Activated CD8-positive, alpha-beta T cell treated with anti-CD3 and anti-CD28 coated beads for 36 hours (primary cell): ENCODE measurements at regions not wholly inside any gene's neighbourhood (a gene's known extent, or its start where the extent isn't known, plus 50 kb on each side); places are given as distances from the start of the nearest gene placed in this dataset.
"Not testable (repeated sequence)": the region's sequence is repeated elsewhere in the genome, so short reads cannot be mapped to it uniquely, and the experiment has no call there.

Experiments
- ATAC-seq: fragments of 200-7000 bp; cut with Tn5 transposase; one replicate; pipeline ENCODE4 v1.10.0; 2021; ENCODE audit warnings: mild to moderate bottlenecking, moderate library complexity
- CTCF ChIA-PET: fragments of 350-600 bp; sonication (Branson Sonifier 250); formaldehyde crosslinking; loops from one replicate; lab custom pipeline; 2021; ENCODE audit warnings: antibody characterized with exemption; lab: Charles Lee
- POLR2A ChIA-PET: fragments of 350-600 bp; sonication (Branson Sonifier 250); formaldehyde crosslinking; loops from one replicate; lab custom pipeline; 2021; ENCODE audit warnings: antibody characterized with exemption; lab: Charles Lee
- DNase-seq: peaks from one replicate; pipeline ENCODE4 v3.0.0-alpha.2; 2020
- H3K27ac Mint-ChIP-seq: one replicate; pipeline ENCODE4 v1.8.0; 2021; ENCODE audit warnings: mild to moderate bottlenecking, mixed read lengths
- H3K27me3 Mint-ChIP-seq: one replicate; pipeline ENCODE4 v1.8.0; 2021; ENCODE audit warnings: mixed read lengths
- H3K36me3 Mint-ChIP-seq: one replicate; pipeline ENCODE4 v1.8.0; 2021; ENCODE audit warnings: low read depth, mixed read lengths
- H3K4me1 Mint-ChIP-seq: one replicate; pipeline ENCODE4 v1.8.0; 2021; ENCODE audit warnings: low read depth, mixed read lengths
- H3K4me3 Mint-ChIP-seq: one replicate; pipeline ENCODE4 v1.8.0; 2021; ENCODE audit warnings: mild to moderate bottlenecking, moderate library complexity, mixed read lengths
- H3K9me3 Mint-ChIP-seq: one replicate; pipeline ENCODE4 v1.8.0; 2021; ENCODE audit warnings: mixed read lengths
- CTCF ChIP-seq: fragments of 200-600 bp; IDR thresholded peaks from one replicate; pipeline ENCODE4 v1.8.0; 2022; ENCODE audit warnings: antibody characterized with exemption, mild to moderate bottlenecking
- intact Hi-C: fragments of 100-400 bp; cut with micrococcal nuclease; formaldehyde crosslinking; loops from one replicate; pipeline ENCODE4 v1.10.0; 2022

- no peaks in the 10 kb centered on the region for H3K4me1 Mint-ChIP-seq
- no peak overlapping the region for H3K27ac Mint-ChIP-seq
- intact Hi-C loops = no loop called here
- H3K36me3 Mint-ChIP-seq = no peaks in the 10 kb centered on the region
- ATAC-seq (no peak), DNase-seq (no peak)
- H3K27me3 Mint-ChIP-seq = no peaks in the 10 kb centered on the region
- ChIA-PET POLR2A (no interaction called here), CTCF (no interaction called here)
- TF ChIP-seq CTCF = no peak
- peaks cover 15% of the 10 kb centered on the region for H3K9me3 Mint-ChIP-seq
- no peak overlapping the region for H3K4me3 Mint-ChIP-seq
These were observed 171.4 kb upstream of the NR4A3 start for GRCh38 chr9:99650187-99650874.

- Mint-ChIP-seq H3K4me3 (no peak overlapping the region), H3K9me3 (no peaks in the 10 kb centered on the region), H3K27ac (no peak overlapping the region), H3K27me3 (peaks cover 7% of the 10 kb centered on the region), H3K36me3 (no peaks in the 10 kb centered on the region), H3K4me1 (peaks cover 5% of the 10 kb centered on the region)
- ATAC-seq (peak; percentile 75), DNase-seq (peak; percentile 17)
- TF ChIP-seq CTCF = no peak
- intact Hi-C loops = no loop called here
- CTCF ChIA-PET = no interaction called here
- POLR2A ChIA-PET = interaction anchor here (0.8 kb wide), 1 partner anchor 227 kb away, joined by 3 read pairs; no protein-coding TSS in a partner anchor
These were observed 161.5 kb upstream of the NR4A3 start for GRCh38 chr9:99660191-99660636.

- POLR2A ChIA-PET = no interaction called here
- intact Hi-C loops = no loop called here
- H3K27ac Mint-ChIP-seq = no peak overlapping the region
- H3K9me3 Mint-ChIP-seq = no peaks in the 10 kb centered on the region
- DNase-seq (no peak), ATAC-seq (no peak)
- no peaks in the 10 kb centered on the region for H3K36me3 Mint-ChIP-seq
- no peak overlapping the region for H3K4me3 Mint-ChIP-seq
- no peak for TF ChIP-seq CTCF
- CTCF ChIA-PET = no interaction called here
- peaks cover 6% of the 10 kb centered on the region for H3K27me3 Mint-ChIP-seq
- H3K4me1 Mint-ChIP-seq = peaks cover 10% of the 10 kb centered on the region
These were observed 158.4 kb upstream of the NR4A3 start for GRCh38 chr9:99663297-99663696.

GRCh38 chr9:99663856-99664255 lies 157.8 kb upstream of the NR4A3 start:
- Mint-ChIP-seq H3K9me3 (no peaks in the 10 kb centered on the region), H3K36me3 (no peaks in the 10 kb centered on the region), H3K4me3 (no peak overlapping the region), H3K27me3 (peaks cover 6% of the 10 kb centered on the region), H3K27ac (no peak overlapping the region), H3K4me1 (peaks cover 10% of the 10 kb centered on the region)
- ChIA-PET POLR2A (no interaction called here), CTCF (no interaction called here)
- ATAC-seq (no peak), DNase-seq (no peak)
- intact Hi-C loops = no loop called here
- no peak for TF ChIP-seq CTCF

GRCh38 chr9:99666571-99666970 lies 155.1 kb upstream of the NR4A3 start:
- H3K9me3 Mint-ChIP-seq = no peaks in the 10 kb centered on the region
- CTCF ChIA-PET = no interaction called here
- DNase-seq (no peak), ATAC-seq (no peak)
- peaks cover 4% of the 10 kb centered on the region for H3K27me3 Mint-ChIP-seq
- H3K36me3 Mint-ChIP-seq = no peaks in the 10 kb centered on the region
- intact Hi-C loops = no loop called here
- H3K4me1 Mint-ChIP-seq = peaks cover 4% of the 10 kb centered on the region
- no peak overlapping the region for H3K4me3 Mint-ChIP-seq
- TF ChIP-seq CTCF = no peak
- no peak overlapping the region for H3K27ac Mint-ChIP-seq
- POLR2A ChIA-PET = no interaction called here

GRCh38 chr9:99670886-99671285 lies 150.8 kb upstream of the NR4A3 start:
- H3K27me3 Mint-ChIP-seq, H3K4me1 Mint-ChIP-seq, CTCF ChIA-PET, intact Hi-C loops, H3K4me3 Mint-ChIP-seq, POLR2A ChIA-PET, H3K36me3 Mint-ChIP-seq, DNase-seq, ATAC-seq, H3K27ac Mint-ChIP-seq, H3K9me3 Mint-ChIP-seq: not testable (repeated sequence)
